GM12874 (cell line): ENCODE measurements at regions not wholly inside any gene's neighbourhood (a gene's known extent, or its start where the extent isn't known, plus 50 kb on each side); places are given as distances from the start of the nearest gene placed in this dataset.

ENCODE experiments used
- CTCF ChIP-seq: IDR thresholded peaks from 2 replicates; pipeline ENCODE4 v1.5.1; 2011; ENCODE audit warnings: low read depth, mild to moderate bottlenecking, control low read depth, low read length, moderate library complexity; ENCODE audit not compliant: insufficient read depth

DNA sequence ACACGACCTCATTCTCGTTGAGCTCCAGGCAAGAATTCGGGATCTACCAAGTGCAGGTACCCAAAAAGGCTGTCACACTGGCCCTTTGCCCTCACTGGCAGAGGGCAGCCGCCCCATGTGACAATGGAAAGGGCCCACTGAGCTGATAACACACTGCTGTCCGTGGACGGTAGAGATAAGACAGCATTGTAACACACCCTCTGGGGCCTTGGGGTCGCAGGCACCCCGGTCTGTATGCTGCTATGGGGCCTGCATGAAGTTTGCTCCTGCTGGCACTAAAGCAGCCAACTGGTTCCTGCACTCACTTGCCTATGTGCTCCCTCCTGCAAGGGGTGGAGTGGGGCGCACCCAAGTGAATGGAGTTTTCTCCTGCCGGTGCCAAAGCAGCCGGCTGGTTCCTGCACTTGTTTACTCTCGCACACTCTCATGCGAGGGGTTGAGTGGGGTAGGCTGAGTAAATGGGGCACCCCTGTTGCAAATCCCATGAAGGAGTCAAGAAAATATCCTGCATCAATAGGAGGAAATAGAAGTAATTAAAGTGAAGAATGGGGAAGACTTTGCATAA lies 477.9 kb downstream of the ATP23 start:
- no peak for TF ChIP-seq CTCF

DNA sequence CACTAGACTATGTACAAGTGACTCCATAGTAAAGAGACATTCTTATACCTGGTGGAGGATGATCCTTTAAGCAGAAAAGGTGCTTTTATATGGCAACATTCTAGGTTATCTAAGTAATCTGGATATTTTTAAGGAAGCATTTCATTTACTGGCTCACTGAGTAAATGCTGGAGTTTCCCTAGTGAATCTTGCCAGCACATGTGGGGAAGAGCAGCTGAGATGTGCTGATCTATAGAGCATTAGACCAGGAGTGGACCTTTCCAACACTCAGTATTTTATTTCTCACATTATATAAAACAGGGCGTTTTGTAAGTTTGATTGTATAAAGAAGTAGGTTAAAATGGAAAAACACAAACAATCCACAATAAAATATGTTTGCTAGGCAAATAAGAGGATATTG lies 478.5 kb downstream of the ATP23 start:
- no peak for TF ChIP-seq CTCF

- no peak for TF ChIP-seq CTCF
Measured at GRCh38 chr12:58420503-58420902, 479.1 kb downstream of the ATP23 start.

- no peak for TF ChIP-seq CTCF
Measured at GRCh38 chr12:58421990-58422389, 480.6 kb downstream of the ATP23 start.

DNA sequence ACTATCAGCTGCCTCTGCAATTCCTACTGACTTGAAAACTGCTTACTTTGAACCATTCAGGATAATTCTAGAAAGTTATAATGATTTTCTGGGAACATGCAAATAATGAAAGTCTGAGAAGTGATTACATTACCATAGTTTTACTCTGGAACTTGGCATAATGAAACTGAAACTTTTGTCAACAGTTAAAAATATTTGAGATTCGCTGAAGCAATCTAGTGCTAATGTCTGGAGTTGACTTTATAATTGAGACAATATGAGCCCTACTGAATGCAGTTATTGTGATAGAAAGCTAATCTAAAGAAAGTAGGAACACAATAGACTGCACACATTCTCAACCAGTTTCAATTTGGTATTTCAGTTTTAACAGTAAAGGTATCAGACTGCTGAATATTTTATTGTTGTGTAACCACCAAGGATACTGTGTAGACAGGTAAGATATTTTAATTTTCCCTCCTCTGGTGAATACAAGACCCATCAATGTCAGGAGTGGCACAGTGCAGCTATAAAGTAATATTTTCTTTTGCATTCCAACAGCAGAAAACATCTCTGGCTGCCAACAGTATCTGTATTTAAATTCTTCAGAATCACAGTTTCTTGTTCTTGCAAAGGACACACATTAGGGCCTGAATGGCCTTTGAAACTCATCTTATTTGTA lies 483.5 kb downstream of the ATP23 start:
- no peak for TF ChIP-seq CTCF

DNA sequence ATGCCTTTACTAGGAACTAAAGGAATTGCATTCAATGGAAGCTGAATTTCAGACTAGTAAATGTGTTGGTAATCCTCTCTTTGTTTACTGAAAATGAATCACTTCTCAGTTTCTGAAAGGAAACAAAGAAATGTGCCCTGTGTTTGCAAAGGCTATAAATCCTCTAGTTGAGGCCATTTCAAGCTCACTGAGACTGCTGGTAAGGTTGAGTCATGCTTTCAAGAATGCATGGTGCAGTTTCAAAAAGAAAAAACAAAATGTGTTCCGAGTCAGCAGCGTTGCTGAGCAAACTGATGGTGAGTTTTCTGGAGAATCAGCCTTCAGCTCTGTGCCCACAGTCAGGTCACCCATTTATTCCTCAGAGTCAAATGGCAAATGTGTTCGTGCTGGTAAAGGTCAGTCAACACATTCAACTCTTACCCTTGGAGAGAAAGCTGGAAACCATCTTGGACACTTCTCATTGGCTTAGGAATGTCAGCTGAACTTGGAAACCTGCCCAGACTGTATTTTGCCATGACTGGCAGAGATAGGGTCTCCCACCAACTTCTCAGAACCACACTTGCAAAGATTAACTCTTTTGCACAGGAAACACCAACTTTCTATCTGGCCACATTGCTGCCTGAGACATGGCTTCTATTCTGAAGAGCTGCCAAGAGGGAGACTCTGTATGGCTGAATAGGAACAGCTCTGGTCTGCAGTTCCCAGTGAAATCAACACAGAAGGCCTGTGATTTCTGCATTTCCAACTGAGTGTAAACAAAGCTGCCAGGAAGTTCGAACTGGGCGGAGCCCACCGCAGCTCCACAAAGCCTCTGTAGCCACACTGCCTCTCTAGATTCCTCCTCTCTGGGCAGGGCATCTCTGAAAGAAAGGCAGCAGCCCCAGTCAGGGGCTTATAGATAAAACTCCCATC lies 484.4 kb downstream of the ATP23 start:
- no peak for TF ChIP-seq CTCF

- no peak for TF ChIP-seq CTCF
Measured at GRCh38 chr12:58433959-58434358, 486.3 kb downstream of the LRIG3 start.
